ENCODE measurements at regions not wholly inside any gene's neighbourhood (a gene's known extent, or its start where the extent isn't known, plus 50 kb on each side); places are given as distances from the start of the nearest gene placed in this dataset.

DNA sequence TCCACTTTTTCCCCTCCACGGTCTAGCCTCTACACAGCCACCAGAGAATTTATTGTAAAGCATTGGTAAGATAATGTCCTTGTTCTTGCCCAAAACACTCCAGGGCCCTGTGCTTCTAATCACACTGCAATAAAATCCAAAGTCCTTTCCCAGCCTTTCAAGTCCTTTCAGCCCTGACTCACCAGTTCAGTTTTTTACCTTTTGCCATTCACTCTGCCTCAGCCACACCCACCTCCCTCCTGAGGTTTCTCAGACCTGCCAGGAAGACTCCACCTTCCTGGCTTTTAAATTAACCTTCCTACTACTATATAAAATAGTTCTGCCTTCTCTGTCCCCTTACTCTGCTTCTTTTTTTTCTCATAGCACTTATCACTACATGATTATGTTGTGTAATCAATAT is 91.0 kb upstream of the ARHGAP32 start:
- Histone ChIP-seq H3K4me3 (no peak overlapping the region), H3K27ac (no peak overlapping the region)
- TF ChIP-seq, protein P1, sequence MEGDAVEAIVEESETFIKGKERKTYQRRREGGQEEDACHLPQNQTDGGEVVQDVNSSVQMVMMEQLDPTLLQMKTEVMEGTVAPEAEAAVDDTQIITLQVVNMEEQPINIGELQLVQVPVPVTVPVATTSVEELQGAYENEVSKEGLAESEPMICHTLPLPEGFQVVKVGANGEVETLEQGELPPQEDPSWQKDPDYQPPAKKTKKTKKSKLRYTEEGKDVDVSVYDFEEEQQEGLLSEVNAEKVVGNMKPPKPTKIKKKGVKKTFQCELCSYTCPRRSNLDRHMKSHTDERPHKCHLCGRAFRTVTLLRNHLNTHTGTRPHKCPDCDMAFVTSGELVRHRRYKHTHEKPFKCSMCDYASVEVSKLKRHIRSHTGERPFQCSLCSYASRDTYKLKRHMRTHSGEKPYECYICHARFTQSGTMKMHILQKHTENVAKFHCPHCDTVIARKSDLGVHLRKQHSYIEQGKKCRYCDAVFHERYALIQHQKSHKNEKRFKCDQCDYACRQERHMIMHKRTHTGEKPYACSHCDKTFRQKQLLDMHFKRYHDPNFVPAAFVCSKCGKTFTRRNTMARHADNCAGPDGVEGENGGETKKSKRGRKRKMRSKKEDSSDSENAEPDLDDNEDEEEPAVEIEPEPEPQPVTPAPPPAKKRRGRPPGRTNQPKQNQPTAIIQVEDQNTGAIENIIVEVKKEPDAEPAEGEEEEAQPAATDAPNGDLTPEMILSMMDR (IDR thresholded peaks at IDR 0.05) = no peak
- no peak for DNase-seq (ENCODE audit: low spot score)

DNA sequence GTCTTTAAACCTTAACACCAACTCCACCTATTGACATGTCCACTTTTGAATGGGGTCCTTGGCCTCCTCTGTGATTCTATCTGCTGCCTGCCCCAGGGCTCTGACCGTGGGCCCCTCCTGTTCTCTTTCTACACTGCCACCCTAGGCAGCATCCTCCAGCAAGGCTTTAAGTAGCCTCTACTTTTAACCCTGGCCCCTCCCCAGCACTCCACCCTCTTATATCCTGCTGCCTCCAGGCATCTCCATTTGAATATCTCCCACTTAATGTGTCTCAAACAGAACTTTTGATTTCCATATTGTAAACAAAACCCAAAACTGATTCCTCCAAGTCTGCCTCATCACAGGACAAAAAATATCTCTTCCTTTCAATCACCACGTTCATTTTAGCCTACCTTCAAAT is 90.5 kb upstream of the ARHGAP32 start:
- H3K27ac ChIP-seq = no peak overlapping the region
- no peak overlapping the region for H3K4me3 ChIP-seq
- DNase-seq (ENCODE audit: low spot score) = no peak
- TF ChIP-seq, protein P1 (IDR thresholded peaks at IDR 0.05) = no peak

DNA sequence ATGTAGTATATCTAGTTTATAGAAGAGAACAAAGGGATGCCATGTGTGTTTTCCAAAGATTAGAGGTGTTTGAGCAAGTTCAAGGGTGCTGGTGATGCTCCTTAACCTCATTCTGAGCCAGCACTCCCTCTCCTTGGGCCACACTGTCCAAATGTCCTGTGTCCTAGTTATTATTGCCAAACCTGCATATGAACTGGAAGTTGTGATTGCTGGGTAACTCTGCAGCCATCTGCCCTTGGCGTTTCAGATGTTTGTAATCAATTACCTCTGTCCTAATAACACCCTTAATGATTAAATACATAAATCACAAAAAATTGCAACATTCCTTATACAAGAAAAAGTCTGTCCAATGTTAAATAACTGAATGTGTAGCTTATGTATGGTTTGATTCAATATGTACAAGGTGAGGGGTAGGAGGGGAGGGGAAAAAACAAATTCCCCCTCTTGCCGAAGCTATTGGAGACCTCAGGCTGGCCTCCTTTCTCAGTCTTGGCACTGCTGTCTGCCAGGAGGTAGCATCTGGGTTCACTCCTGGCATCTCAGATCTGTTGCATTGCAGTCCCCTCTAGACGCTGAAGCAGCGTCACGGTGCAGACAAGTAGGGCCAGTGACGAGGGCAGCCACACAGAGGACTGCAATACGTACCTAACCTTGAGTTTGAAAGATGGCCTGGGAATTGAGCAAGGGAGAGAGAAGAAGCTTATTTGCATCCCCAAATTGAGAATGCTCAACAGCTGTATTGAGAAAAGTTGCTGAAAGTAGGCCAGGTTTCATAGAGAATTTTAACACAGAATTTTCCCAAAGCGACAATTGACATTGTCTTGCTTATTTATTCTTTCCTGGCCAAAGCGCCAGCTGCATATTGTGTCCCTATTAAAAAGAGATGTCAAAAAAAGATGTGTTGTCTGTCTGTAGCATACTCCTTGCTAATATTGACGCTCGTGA is 89.6 kb upstream of the ARHGAP32 start:
- no peak overlapping the region for H3K27ac ChIP-seq
- no peak for DNase-seq (ENCODE audit: low spot score)
- H3K4me3 ChIP-seq = no peak overlapping the region
- TF ChIP-seq, protein P1 (IDR thresholded peaks at IDR 0.05) = no peak

DNA sequence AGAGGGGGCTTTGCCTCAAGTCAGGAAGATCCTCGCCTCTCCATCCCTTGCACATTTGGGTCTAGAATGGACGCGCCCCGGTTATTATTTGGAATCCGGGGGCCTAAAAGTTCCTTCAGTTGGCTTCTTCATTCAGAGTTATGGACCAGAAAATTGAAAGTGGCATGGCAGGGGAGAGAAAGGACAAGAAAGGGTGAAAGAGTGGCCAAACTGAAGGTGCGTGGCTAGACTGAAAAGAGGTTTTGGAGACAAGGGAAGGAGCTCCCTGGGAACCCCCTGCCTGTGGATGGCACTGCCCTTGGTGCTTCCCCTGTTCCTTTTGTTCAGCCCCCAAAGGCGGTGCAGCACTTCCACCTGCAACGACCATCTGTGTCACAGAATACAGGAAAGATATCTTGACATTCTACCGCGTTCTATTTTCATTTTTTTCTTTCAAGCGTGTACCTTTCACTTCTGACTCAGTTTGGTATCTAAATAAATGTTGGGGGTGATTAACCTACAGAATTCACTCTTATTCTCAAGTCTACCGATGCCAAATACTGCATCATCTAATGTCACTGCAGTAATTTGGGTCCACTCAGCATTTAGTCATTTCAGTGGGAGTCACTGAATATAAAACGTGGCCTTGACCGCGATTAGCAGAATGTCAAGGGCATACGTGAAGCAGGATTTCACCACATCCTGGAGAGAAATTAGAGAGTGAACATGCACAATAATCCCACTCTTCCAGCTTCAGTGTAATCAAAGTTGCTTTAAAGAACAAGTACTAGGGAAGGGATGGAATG is 88.1 kb upstream of the ARHGAP32 start:
- no peak for DNase-seq (ENCODE audit: low spot score)
- TF ChIP-seq, protein P1 (IDR thresholded peaks at IDR 0.05) = no peak
- Histone ChIP-seq H3K4me3 (peak overlapping the region; percentile 79), H3K27ac (peak overlapping the region in 1 of 2 donors; percentile 79)

DNA sequence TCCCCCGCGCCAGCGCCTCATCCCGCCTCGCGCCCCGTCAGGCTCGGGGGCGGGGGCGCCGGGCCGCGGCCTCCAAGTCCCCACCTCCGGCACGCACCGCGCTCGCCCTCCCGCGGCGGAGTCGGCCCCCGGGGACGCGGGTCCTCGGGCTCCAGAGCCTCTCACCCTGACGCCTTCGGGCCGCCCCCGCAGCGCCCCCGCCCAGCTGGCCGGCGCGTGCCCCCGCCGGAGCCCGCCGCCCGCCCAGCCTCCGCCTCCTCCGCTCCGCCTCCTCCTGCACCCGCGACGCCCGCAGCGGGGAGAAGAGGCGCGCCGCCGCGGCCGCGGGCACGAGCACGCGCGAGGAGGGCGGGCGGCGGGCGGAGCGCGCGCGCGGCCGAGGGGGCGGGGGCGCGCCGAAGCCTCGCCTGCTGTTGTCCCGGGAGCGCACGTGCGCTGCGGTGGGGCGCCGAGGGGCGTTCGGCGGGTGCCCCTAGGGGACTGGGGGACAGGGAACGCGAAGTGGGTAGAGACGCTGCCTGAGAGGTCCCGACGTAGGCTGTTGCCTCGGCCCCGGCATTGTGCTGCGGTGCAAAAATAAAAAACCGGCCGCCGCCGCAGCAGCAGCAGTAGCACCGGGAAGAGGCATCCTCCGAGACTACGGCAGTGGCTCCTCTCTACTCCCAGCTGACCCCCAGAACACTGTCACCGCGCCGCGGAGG is 87.4 kb upstream of the ARHGAP32 start:
- Histone ChIP-seq H3K27ac (peak overlapping the region in 1 of 2 donors; percentile 79), H3K4me3 (peak overlapping the region; percentile 79)
- DNase-seq (ENCODE audit: low spot score) = peak; percentile 84
- TF ChIP-seq, protein P1 (IDR thresholded peaks at IDR 0.05) = no peak

DNA sequence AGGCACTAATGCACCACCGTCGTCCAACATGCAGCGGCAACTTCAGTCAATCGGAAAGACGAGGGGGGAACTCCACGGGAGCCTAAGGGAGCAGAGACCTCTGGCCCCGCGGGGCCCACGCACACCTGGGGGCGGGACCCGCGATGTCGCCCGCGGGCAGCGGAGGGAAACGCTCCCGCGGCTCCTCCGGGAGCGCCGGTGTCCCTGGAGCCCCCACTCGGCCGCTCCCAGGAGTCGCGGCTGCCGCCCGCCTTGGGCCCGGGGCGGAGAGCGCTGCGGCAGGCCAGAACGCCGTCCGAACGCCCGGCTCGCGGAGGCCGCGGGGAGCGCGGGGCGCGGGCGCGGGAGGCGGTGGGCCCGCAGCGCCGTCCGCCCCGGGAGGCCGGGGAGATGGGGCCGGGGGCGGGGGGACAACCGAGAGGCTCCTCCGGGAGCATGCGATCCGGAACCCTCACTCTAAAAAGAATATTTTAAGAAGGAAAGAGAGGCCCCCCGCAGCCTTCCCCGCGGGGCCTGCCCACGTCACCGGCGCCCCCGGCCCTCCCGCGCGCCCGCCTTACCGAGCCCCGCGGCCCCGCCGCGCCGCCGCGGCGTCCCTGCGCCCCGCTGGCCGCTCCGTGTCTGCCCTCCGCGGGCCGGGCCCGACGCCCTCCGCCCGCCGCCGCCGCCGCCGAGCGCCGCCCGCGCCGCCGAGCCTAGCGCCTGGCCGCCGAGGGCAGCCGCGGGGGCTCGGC is 86.6 kb upstream of the ARHGAP32 start:
- DNase-seq (ENCODE audit: low spot score) = no peak
- H3K27ac ChIP-seq = peak overlapping the region in 1 of 2 donors; percentile 79

More for the DNA sequence above, 86.6 kb upstream of the ARHGAP32 start:
- TF ChIP-seq, protein P1 (IDR thresholded peaks at IDR 0.05) = no peak
- peak overlapping the region; percentile 79 for H3K4me3 ChIP-seq

Data from coronary artery (tissue), 2 donors.